Progenitor cell of endocrine pancreas (in vitro differentiated cells): ENCODE measurements at regions not wholly inside any gene's neighbourhood (a gene's known extent, or its start where the extent isn't known, plus 50 kb on each side); places are given as distances from the start of the nearest gene placed in this dataset.

Experiments
- DNase-seq: peaks from one replicate; pipeline ENCODE4 v3.0.0; 2021; ENCODE audit warnings: low spot score; ENCODE audit not compliant: unreplicated experiment
- H3K27ac Mint-ChIP-seq: 2 replicates; pipeline ENCODE4 v1.8.0; 2021; ENCODE audit warnings: mild to moderate bottlenecking, moderate library complexity, mixed read lengths
- H3K27me3 Mint-ChIP-seq: 2 replicates; pipeline ENCODE4 v1.8.0; 2021; ENCODE audit warnings: mixed read lengths
- H3K36me3 Mint-ChIP-seq: 2 replicates; pipeline ENCODE4 v1.8.0; 2022; ENCODE audit warnings: mixed read lengths; ENCODE audit not compliant: insufficient read depth
- H3K4me1 Mint-ChIP-seq: 2 replicates; pipeline ENCODE4 v1.8.0; 2021; ENCODE audit warnings: low read depth, mixed read lengths
- H3K4me3 Mint-ChIP-seq: 2 replicates; pipeline ENCODE4 v1.8.0; 2021; ENCODE audit warnings: low read depth, mild to moderate bottlenecking, moderate library complexity, mixed read lengths
- H3K9me3 Mint-ChIP-seq: 2 replicates; pipeline ENCODE4 v1.8.0; 2021; ENCODE audit warnings: low read depth, mixed read lengths
- TF ChIP-seq, protein P1 (sequence below): fragments of 200-600 bp; sonication (generic); IDR thresholded peaks from one replicate; pipeline ENCODE4 v1.5.0; 2021; ENCODE audit warnings: antibody characterized with exemption, mild to moderate bottlenecking; ENCODE audit not compliant: unreplicated experiment

DNA sequence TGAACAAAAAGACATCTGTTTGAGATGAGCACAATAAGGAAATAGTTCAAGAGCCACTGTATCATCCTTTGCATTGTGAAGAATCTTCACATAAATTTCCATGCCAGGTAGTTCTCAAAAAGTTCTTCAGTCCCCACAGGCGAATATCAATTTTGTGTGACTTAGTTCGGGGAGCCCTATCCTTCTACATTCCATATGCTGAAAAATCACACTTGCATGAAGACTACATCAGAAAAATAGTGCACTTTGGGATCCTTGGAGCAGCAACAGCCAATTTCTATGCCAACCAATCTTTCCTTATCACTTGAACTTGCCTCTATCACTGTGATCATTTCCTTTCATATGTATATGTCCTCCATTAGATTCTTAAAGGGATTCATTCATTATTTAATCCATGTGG, 830.6 kb upstream of the POU3F3 start:
- no peak overlapping the region for H3K27ac Mint-ChIP-seq
- H3K27me3 Mint-ChIP-seq, result peaks cover 11% of the 10 kb centered on the region
- no peaks in the 10 kb centered on the region for H3K36me3 Mint-ChIP-seq
- no peak for DNase-seq
- no peaks in the 10 kb centered on the region for H3K9me3 Mint-ChIP-seq
- TF ChIP-seq, protein P1, sequence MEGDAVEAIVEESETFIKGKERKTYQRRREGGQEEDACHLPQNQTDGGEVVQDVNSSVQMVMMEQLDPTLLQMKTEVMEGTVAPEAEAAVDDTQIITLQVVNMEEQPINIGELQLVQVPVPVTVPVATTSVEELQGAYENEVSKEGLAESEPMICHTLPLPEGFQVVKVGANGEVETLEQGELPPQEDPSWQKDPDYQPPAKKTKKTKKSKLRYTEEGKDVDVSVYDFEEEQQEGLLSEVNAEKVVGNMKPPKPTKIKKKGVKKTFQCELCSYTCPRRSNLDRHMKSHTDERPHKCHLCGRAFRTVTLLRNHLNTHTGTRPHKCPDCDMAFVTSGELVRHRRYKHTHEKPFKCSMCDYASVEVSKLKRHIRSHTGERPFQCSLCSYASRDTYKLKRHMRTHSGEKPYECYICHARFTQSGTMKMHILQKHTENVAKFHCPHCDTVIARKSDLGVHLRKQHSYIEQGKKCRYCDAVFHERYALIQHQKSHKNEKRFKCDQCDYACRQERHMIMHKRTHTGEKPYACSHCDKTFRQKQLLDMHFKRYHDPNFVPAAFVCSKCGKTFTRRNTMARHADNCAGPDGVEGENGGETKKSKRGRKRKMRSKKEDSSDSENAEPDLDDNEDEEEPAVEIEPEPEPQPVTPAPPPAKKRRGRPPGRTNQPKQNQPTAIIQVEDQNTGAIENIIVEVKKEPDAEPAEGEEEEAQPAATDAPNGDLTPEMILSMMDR, result no peak
- no peaks in the 10 kb centered on the region for H3K4me1 Mint-ChIP-seq
- no peak overlapping the region for H3K4me3 Mint-ChIP-seq

DNA sequence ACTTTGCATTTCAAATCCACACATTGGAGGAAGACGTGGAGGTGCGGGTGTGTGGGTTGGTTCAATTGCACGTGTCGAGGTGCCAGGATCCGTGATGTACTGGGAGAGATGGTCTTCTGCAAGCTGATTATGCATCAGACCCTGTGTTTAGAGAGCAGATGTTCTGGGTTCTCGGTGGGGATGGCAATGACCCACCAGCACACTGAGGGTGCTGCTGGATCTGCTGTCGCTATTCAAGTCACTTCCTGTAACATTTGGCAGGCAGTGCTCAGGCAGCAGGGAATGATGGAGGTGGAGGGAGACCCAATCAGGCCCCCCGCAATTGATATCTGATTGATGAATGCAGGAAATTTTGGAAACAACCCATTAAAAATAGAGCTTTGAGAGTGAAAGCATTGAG, 830.1 kb upstream of the POU3F3 start:
- H3K27me3 Mint-ChIP-seq, result peaks cover 11% of the 10 kb centered on the region
- H3K36me3 Mint-ChIP-seq, result no peaks in the 10 kb centered on the region
- TF ChIP-seq, protein P1, result no peak
- H3K9me3 Mint-ChIP-seq, result no peaks in the 10 kb centered on the region
- no peak for DNase-seq
- H3K4me3 Mint-ChIP-seq, result no peak overlapping the region
- no peaks in the 10 kb centered on the region for H3K4me1 Mint-ChIP-seq
- no peak overlapping the region for H3K27ac Mint-ChIP-seq

DNA sequence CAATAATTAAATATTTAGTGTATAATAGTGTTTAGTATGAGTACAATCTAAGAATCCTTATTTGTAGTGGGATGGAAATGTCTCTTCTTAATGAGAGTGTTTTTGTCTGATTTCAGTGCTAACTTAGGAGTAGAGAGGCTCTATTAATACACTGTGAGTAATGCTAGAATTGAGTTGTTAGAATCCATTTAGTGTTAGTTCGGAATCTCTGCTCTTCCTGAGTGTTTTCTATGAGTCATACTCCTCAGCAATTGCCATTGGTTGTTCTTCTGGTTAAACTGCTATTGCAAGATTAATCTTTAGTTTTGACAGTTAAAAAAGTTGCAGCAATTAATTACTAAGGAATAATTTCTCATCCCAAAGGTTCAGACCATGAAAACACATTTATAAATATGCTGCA, 828.6 kb upstream of the POU3F3 start:
- Mint-ChIP-seq H3K27me3 (peaks cover 17% of the 10 kb centered on the region), H3K36me3 (no peaks in the 10 kb centered on the region), H3K9me3 (no peaks in the 10 kb centered on the region), H3K27ac (no peak overlapping the region), H3K4me3 (no peak overlapping the region), H3K4me1 (no peaks in the 10 kb centered on the region)
- no peak for DNase-seq
- TF ChIP-seq, protein P1, result no peak

DNA sequence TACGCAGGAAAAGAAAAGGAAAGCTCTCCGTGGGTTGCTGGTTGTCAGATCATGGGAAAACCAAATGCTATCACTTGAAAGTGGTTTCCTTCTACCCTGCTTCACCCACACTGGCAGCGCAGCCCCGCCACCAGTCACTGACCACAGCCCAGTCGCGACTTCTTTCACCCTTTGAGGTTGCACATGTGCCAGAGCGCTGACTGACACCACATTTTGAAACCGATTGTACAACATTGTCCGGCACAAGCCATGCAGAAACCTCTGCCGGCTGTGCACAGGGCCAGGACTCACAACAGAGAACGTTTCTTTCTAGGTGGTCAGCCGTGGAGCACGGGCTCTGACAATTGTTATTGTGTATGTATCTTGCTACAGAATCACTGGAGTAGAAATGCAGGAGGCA, 827.2 kb upstream of the POU3F3 start:
- H3K4me3 Mint-ChIP-seq, result no peak overlapping the region
- H3K4me1 Mint-ChIP-seq, result no peaks in the 10 kb centered on the region
- no peaks in the 10 kb centered on the region for H3K9me3 Mint-ChIP-seq
- DNase-seq, result no peak
- TF ChIP-seq, protein P1, result no peak
- H3K27ac Mint-ChIP-seq, result no peak overlapping the region
- H3K36me3 Mint-ChIP-seq, result no peaks in the 10 kb centered on the region
- peaks cover 18% of the 10 kb centered on the region for H3K27me3 Mint-ChIP-seq

DNA sequence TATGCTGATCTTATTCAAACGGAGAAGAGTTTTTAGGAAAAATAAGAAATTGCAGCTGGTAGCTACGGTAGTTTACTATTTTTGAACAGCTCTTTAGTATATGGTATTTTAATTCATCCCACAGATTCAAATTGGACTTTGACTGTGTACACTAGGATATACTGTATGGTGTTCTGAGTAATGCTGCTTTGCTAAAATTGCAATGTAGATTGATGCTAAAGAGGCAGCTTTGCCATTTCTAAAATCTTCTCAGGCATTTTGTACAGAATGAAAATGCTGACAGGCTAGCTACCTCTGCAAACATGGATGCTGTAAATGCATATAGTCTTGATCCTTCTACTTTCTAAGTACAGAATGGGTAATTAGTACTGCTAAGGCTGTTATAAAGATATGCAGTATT, 826.6 kb upstream of the POU3F3 start:
- Mint-ChIP-seq H3K9me3 (no peaks in the 10 kb centered on the region), H3K27ac (no peak overlapping the region), H3K4me3 (no peak overlapping the region), H3K27me3 (peaks cover 17% of the 10 kb centered on the region), H3K4me1 (no peaks in the 10 kb centered on the region), H3K36me3 (no peaks in the 10 kb centered on the region)
- TF ChIP-seq, protein P1, result no peak
- DNase-seq, result no peak
